ENCODE measurements at regions not wholly inside any gene's neighbourhood (a gene's known extent, or its start where the extent isn't known, plus 50 kb on each side); places are given as distances from the start of the nearest gene placed in this dataset.
"Not testable (repeated sequence)": the region's sequence is repeated elsewhere in the genome, so short reads cannot be mapped to it uniquely, and the experiment has no call there.

DNA sequence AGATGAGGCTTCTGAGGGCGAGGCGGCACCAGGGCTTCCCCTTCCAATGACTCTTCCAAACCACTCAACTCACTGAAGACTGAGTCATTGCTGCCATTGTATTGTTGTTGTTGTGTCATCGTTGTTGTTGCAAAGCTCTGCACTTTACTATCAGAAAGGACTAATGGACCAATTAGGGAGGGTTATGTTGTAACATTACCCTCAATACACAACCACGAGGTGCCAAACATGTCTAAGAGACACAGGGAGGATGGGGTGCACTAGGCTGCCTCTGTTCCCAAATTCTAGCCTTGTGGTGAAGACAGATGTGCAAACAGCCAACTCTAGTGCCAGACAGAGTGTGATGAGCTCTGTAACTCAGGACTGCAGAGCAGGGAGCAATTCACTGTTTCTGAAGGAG, 1075.2 kb downstream of the UQCRFS1 start:
- no TSS peak for BruUV-seq (replicated peaks)
- H3K4me3 Mint-ChIP-seq (ENCODE audit: unreplicated experiment) = no peak overlapping the region
- CTCF ChIA-PET = no interaction called here
- no peaks in the 10 kb centered on the region for H3K4me1 Mint-ChIP-seq (ENCODE audit: insufficient read depth, unreplicated experiment)
- no peak for DNase-seq (ENCODE audit: unreplicated experiment)
- H3K36me3 Mint-ChIP-seq (ENCODE audit: insufficient read depth, unreplicated experiment) = no peaks in the 10 kb centered on the region
- H3K9me3 Mint-ChIP-seq (ENCODE audit: unreplicated experiment) = peaks cover 38% of the 10 kb centered on the region
- TF ChIP-seq, protein P1, sequence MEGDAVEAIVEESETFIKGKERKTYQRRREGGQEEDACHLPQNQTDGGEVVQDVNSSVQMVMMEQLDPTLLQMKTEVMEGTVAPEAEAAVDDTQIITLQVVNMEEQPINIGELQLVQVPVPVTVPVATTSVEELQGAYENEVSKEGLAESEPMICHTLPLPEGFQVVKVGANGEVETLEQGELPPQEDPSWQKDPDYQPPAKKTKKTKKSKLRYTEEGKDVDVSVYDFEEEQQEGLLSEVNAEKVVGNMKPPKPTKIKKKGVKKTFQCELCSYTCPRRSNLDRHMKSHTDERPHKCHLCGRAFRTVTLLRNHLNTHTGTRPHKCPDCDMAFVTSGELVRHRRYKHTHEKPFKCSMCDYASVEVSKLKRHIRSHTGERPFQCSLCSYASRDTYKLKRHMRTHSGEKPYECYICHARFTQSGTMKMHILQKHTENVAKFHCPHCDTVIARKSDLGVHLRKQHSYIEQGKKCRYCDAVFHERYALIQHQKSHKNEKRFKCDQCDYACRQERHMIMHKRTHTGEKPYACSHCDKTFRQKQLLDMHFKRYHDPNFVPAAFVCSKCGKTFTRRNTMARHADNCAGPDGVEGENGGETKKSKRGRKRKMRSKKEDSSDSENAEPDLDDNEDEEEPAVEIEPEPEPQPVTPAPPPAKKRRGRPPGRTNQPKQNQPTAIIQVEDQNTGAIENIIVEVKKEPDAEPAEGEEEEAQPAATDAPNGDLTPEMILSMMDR (IDR thresholded peaks at IDR 0.05; ENCODE audit: unreplicated experiment) = no peak
- intact Hi-C loops (cut with micrococcal nuclease) = no loop called here
- no peak overlapping the region for H3K27ac Mint-ChIP-seq (ENCODE audit: low read depth, unreplicated experiment)
- POLR2A ChIA-PET = no interaction called here
- no peaks in the 10 kb centered on the region for H3K27me3 Mint-ChIP-seq (ENCODE audit: insufficient read depth, unreplicated experiment)

DNA sequence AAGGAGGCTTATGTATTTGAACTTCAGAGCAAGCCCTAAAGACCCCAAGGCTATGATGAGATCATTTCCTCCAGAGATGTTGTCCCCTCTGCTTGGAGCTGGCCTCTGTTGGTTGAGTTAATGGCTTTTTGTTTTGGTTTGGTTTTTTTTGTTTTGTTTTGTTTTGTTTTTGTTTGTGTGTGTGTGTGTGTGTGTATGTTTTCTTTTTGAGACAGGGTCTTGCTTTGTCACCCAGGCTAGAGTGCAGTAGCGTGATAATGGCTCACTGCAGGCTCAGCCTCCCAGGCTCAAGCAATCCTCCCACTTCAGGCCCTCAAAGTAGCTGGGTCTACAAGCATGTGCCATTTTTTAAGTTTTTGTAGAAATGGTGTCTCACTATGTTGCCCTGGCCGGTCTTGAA, 1076.2 kb downstream of the UQCRFS1 start:
- CTCF ChIA-PET = no interaction called here
- peaks cover 31% of the 10 kb centered on the region for H3K9me3 Mint-ChIP-seq (ENCODE audit: unreplicated experiment)
- intact Hi-C loops (cut with micrococcal nuclease) = no loop called here
- H3K27ac Mint-ChIP-seq (ENCODE audit: low read depth, unreplicated experiment) = no peak overlapping the region
- no TSS peak for BruUV-seq (replicated peaks)
- no peaks in the 10 kb centered on the region for H3K27me3 Mint-ChIP-seq (ENCODE audit: insufficient read depth, unreplicated experiment)
- TF ChIP-seq, protein P1 (IDR thresholded peaks at IDR 0.05; ENCODE audit: unreplicated experiment) = no peak
- no peak for DNase-seq (ENCODE audit: unreplicated experiment)
- no peaks in the 10 kb centered on the region for H3K36me3 Mint-ChIP-seq (ENCODE audit: insufficient read depth, unreplicated experiment)
- H3K4me1 Mint-ChIP-seq (ENCODE audit: insufficient read depth, unreplicated experiment) = no peaks in the 10 kb centered on the region
- H3K4me3 Mint-ChIP-seq (ENCODE audit: unreplicated experiment) = no peak overlapping the region
- POLR2A ChIA-PET = no interaction called here

DNA sequence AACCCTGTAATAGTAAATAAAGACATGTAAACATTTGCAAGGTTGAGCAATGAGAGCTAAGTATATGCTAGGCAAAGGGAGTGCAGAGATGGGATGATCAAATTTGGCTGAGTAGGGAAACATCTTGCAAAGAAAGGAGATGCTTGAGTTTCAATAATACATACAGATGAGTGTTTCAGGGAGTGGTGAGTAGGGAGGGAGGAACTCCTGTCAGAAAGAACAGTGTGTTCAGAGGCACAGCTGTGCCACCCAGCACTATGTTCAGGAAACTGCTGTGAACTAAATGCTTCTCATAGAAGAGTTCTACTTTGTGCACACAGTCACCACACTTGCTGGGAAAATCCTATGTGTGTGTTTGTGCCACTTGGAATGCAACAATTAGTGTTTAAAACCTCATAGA, 1077.1 kb downstream of the UQCRFS1 start:
- DNase-seq (ENCODE audit: unreplicated experiment) = no peak
- Mint-ChIP-seq H3K36me3 (ENCODE audit: insufficient read depth, unreplicated experiment) (no peaks in the 10 kb centered on the region), H3K27ac (ENCODE audit: low read depth, unreplicated experiment) (no peak overlapping the region), H3K27me3 (ENCODE audit: insufficient read depth, unreplicated experiment) (no peaks in the 10 kb centered on the region), H3K9me3 (ENCODE audit: unreplicated experiment) (peaks cover 28% of the 10 kb centered on the region), H3K4me3 (ENCODE audit: unreplicated experiment) (no peak overlapping the region), H3K4me1 (ENCODE audit: insufficient read depth, unreplicated experiment) (no peaks in the 10 kb centered on the region)
- CTCF ChIA-PET = no interaction called here
- TF ChIP-seq, protein P1 (IDR thresholded peaks at IDR 0.05; ENCODE audit: unreplicated experiment) = no peak
- intact Hi-C loops (cut with micrococcal nuclease) = no loop called here
- BruUV-seq (replicated peaks) = no TSS peak
- POLR2A ChIA-PET = no interaction called here

DNA sequence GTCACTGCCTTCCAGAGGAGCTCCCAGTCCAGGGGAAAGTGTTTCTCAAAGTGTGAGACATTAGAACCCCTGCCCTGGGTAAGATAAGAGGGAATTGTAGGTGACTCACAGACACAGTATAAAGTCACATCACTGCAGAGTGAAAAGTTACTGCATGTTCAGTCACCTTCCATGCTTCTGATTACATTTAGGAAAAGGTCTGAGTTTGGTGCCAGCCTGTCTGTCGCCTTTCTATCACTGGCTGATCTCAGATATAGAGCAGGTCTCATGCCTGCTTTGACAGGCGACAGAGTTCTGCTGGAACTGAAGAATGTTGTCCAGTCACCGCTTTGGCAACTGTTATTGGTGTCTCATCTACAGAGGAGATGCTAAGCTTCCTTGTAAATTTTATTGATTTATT, 1078.6 kb downstream of the UQCRFS1 start:
- Mint-ChIP-seq H3K27ac (ENCODE audit: low read depth, unreplicated experiment) (no peak overlapping the region), H3K4me1 (ENCODE audit: insufficient read depth, unreplicated experiment) (no peaks in the 10 kb centered on the region), H3K36me3 (ENCODE audit: insufficient read depth, unreplicated experiment) (no peaks in the 10 kb centered on the region), H3K4me3 (ENCODE audit: unreplicated experiment) (no peak overlapping the region), H3K9me3 (ENCODE audit: unreplicated experiment) (peaks cover 25% of the 10 kb centered on the region), H3K27me3 (ENCODE audit: insufficient read depth, unreplicated experiment) (no peaks in the 10 kb centered on the region)
- TF ChIP-seq, protein P1 (IDR thresholded peaks at IDR 0.05; ENCODE audit: unreplicated experiment) = no peak
- ChIA-PET POLR2A (no interaction called here), CTCF (no interaction called here)
- BruUV-seq (replicated peaks) = no TSS peak
- DNase-seq (ENCODE audit: unreplicated experiment) = no peak
- intact Hi-C loops (cut with micrococcal nuclease) = no loop called here

DNA sequence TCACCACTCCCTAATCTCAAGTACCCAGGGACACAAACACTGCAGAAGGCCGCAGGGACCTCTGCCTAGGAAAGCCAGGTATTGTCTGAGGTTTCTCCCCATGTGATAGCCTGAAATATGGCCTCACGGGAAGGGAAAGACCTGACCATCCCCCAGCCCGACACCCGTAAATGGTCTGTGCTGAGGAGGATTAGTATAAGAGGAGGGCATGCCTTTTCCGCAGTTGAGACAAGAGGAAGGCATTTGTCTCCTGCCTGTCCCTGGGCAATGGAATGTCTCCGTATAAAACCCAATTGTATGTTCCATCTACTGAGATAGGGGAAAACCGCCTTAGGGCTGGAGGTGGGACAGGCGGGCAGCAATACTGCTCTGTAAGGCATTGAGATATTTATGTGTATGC, 1082.1 kb downstream of the UQCRFS1 start:
- peaks cover 34% of the 10 kb centered on the region for H3K9me3 Mint-ChIP-seq (ENCODE audit: unreplicated experiment)
- DNase-seq (ENCODE audit: unreplicated experiment); H3K4me3 Mint-ChIP-seq (ENCODE audit: unreplicated experiment); intact Hi-C loops (cut with micrococcal nuclease); H3K4me1 Mint-ChIP-seq (ENCODE audit: insufficient read depth, unreplicated experiment); CTCF ChIA-PET; BruUV-seq (replicated peaks); H3K27me3 Mint-ChIP-seq (ENCODE audit: insufficient read depth, unreplicated experiment); H3K27ac Mint-ChIP-seq (ENCODE audit: low read depth, unreplicated experiment); H3K36me3 Mint-ChIP-seq (ENCODE audit: insufficient read depth, unreplicated experiment); POLR2A ChIA-PET: not testable (repeated sequence)
